ENCODE measurements at regions not wholly inside any gene's neighbourhood (a gene's known extent, or its start where the extent isn't known, plus 50 kb on each side); places are given as distances from the start of the nearest gene placed in this dataset.

DNA sequence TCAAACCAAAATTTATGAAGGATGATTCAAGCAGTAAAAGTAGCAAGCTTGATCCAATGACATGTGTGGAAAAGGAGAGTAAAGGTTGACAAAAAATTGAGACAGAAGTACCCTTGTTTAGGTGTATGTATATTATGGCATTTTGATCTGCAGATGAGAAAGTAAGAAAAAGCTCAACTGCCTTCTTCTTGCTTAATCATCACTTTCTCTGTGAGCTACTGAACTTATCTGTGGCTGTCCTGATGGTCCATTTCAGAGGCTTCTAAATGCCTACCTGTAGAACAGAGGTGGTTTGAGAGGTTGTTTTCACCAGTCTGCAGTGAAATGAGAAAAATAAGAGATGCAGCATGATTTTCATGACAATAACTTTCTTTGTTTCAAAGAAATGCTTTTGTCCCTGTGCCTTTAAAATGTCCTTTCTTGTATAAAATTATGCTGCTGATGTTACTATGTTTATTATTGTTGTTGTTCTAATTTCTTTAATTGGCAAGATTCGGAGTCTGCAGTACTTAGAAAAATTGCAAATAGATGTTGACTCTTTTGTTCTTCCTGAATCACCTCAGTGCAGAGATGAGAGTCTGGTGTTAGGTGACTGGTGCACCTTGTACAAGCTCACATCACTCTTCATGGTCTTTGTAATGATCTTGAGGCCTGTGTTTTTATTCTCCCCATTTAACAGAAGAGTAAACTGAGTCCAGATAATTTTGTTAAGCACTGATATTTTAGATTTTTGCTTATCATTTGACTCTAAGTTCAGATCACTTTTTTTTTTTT lies 821.9 kb downstream of the VRK1 start:
- no peak for DNase-seq

DNA sequence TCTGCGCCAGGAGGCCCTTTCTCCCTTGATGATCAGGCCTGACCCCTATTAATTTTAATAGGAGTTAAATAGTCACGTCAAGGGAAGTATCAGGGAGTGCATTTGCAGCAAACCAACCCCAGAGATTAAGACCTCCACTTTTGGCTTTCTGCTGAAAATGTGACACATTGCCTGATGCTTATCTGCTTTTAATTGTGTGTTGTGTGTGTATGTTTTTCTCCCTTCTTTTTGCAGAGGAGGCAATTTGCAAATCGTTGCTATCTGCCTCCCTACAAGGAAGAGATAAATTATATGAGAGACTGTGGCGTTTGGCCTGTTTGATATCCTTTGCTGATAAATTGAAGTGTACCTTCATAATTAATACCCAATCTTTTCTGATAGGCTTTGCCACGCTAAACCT lies 822.9 kb downstream of the VRK1 start:
- no peak for DNase-seq

DNA sequence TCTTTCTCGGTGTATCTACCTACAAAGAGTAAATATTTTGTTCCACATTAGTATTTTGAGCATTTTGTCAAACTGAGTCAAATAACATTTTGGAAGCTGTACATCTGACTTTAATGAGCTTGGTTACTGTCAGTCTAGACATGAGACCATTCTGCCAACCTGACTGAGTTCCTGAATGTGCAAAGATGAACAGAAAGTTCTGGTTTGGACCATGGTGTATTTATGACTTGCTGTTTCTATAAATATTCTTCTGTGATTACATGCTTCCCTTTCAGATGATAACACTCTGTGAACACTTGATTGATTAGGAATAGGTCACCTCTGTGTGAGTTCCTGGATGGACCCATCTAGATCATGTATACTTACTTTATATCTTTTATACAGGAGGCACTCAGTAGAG lies 827.8 kb downstream of the VRK1 start:
- DNase-seq = no peak

DNA sequence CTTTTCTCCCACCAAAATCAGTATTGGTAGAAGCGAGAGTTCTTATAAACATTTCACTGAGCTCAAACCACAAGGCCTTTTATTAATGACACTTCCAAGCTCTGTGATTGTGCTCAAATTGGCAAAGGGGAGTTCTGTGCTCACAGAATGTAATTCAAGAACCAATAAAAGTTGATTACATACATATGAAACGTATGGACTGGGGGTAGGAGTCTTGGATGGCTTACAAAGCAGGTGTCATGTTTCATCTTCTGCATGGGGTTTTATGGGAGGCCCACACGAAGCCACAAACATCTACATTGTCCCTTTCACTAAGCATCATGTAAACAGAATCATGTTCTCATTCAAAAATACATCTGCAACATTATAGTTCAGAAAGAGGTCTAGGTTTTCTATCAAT lies 828.3 kb downstream of the VRK1 start:
- DNase-seq = no peak

DNA sequence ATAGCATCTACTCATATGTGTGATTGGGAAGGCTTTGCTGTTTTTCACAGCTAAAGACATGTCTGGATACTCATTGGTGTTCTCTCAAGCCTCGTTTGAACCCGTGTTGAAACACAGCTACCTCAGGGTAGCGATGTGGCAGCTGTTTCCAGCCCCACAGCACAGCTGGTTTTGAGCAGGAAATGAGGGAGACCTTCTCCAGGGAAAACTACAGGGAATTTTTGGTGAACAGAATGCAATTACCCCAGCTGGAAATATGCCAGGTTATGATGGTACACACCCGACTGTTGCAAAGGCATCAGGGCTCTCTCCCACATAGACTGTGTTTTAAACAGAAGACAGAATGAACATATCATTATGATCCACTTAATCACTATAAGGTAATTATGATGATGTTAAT lies 828.9 kb downstream of the VRK1 start:
- DNase-seq = no peak

DNA sequence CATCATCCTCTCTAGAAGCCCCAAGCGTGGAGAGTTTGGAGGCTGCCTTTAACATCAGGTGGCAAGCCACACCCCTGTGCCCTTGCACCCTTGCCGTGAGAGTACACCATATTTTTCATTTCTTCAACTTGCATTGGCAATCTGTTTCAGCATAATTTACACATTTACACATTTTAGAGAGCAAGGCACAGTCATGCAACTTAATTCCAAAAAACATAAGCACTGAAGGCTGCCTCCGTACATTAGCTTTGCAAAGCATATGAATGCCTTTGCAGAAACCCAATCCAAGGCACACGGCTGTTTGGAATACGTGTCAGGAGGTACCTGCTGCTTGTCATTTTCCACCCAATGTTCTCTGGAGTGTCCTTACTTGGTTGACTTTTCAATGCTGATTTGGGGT lies 833.1 kb downstream of the VRK1 start:
- no peak for DNase-seq

DNA sequence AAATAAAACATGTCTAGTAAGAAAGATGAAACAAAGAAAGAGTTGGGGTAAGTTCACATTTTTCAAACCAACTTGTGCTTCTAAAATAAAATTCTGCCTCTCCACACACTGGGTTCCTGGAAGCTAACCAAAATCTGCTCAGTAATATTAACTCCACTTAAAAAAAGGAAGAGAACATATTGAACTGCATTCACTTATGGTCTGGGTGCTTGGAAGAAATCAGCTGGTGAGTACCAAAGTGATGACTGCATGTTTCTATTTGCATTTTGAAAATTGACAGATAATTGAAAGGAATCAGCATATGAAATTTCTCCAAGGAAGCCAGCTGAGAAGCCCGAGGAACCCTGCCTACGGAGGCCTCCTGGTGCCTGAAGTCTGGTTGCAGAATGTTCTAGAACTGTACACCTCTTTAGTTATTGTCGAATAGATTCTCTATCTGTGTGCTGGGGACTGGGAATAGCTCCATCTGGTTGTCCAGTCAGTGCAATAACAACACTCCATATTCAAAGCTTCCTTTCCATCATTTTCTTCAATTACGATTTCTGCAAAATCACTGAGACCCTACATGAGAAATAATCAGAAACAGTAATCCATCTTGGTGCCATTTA lies 836.1 kb downstream of the VRK1 start:
- no peak for DNase-seq

DNA sequence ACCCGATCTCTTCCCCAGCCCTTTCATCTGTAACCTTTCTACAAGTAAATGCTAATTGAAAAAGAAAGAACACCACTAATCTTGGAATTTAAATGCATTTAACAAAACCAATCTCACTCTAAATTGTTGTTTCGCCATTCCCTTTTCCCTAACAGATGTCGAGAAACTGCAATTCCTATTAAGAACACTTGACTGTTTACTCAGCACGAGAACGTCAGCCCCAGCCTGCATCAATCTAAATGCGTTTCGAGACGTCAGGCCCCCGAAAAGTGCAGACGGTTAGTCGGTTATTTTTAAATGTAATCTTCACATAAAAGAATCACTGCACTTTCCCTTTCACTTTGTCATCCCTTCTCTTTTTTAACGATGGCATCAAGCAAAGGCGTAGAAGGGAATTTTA lies 837.6 kb downstream of the VRK1 start:
- no peak for DNase-seq

DNA sequence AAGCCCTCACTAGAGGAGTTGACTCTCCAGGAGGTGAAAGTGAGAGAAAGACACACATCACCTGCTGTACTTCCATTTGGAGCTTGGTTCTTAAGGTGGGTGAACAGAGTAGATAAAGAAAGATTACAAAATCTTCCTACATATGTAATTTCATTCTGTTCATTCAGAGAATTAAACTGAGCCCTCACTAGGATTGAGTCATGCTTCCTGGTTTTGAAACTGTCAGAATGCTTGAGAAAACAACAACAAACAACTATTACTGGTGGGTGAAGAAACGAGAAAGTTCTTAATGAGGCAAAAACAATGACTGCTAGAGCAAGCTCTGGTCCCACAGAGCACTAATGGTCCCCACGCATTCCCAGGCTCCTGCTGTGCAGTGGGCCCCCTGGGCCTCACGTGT lies 841.7 kb downstream of the VRK1 start:
- no peak for DNase-seq

DNA sequence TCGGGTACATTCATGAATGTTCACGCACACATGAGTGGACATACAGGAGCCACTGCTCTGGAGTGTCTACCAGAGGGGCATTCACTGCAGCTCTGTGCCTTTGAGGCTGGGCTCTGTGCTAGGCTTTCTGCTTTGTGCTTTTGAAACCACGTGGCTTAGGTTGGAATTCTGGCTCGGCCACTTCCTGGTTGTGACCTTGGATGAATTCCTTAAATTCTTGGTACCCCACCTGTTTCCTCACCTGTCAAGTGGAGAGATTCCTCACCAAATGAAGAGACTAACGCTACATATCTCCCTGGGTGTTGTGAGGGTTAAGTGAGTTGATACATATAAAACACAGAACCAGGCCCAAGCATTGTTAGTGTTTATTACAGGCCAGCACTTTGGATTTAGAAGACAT lies 842.8 kb downstream of the VRK1 start:
- no peak for DNase-seq

DNA sequence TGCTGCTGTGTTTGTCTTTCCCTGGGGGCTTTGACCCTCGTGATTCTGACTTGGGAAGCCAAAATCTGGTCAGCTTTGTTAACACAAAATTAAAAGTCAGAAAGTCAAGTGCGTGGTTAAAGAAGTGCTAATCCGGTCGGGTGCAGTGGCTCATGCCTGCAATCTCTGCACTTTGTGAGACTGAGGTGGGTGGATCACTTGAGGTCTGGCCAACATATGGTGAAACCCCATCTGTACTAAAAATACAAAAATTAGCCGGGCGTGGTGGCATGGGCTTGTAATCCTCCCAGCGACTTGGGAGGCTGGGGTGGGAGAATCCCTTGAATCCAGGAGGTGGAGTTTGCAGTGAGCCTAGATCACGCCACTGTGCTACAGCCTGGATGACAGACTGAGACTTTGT lies 844.6 kb downstream of the VRK1 start:
- DNase-seq = no peak

DNA sequence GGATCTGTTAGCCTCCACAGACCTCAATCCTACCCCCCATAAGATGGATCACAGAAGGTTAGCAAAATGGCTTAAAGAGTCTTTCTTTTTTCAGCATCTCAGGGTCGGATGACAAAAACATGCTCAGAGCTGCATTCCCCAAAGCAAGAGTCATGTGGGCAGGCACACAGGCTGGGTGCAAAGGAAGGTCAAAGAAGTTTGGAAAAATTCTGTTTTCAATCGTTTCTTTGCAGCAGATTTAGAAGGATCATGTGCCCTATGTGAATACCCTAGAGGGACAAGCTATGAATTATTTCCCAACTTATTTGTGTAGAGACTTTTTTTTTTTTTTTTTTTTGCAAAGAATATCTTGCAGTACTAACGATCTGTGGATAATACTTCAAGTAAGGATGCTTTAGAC lies 845.4 kb downstream of the VRK1 start:
- no peak for DNase-seq

DNA sequence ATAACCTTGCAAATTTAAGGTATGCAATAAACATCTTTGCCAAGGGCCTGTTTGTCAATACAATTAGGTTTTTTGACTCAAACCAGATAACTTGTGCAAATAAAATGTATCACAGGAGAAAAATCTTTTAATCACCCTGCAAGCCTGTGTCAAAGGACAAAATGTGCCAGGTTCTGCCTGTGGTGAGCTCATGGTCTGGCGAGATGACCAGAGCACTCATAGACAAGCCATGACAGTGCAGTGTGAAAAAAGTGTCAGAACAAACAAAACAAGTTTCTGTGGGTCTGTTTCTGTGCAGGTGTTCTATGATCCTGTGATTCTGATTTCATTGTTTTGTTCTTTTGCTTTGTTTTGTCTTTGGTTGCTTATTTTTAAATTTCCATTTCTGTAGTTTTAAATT lies 847.2 kb downstream of the VRK1 start:
- DNase-seq = no peak

DNA sequence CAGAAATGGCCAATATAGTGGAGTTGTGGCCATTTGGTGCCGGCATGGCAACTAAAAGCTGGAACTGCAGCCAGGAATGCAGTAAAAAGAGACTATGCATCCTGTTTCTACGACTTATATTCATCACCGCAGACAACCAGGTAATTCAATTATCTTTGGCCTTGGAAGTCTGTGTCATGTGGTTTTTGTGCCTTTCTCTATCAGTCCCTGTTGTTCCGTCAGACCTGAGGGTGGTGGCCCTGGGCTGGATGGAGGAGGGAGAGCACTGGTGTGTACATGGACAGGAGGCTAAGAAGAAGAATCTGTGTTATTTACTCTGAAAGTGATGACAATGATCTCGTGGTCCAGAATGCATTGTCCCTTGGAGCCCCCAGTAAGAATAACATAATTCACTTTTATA lies 852.6 kb downstream of the VRK1 start:
- no peak for DNase-seq

DNA sequence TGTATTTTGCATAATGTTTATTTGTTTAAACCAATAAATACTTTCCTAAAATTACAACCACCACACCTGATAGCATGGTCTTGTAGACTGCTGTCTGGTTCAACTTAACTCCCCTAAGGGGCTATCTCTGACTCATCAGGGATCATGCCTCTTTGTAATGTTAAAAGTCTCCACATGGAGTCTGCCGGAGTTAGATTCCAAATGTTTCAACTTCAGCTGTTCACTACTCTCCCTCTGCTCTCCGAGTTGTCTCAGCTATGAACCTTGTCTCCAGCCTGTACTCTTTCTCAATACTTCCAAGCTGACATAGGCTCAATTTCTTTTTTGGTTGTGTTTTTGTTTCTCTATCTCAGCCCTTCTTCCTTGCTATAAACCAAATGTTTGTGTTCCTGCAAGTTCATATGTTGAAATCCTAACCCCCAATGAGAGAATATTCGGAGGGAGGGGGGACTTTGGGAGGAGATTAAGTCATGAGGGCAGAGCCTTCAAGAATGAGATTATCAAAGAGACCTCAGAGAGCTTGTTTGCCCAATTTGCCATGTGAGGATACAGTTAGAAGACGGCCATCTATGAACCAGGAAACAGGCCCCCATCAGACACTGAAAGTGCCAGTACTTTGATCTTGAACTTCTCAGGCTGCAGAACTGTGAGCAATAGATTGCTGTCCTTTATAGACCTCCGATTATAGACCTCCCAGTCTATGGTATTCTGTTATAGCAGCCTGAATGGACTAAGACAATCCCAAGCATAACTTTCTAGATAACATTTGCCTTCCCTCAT lies 858.2 kb downstream of the VRK1 start:
- no peak for DNase-seq

DNA sequence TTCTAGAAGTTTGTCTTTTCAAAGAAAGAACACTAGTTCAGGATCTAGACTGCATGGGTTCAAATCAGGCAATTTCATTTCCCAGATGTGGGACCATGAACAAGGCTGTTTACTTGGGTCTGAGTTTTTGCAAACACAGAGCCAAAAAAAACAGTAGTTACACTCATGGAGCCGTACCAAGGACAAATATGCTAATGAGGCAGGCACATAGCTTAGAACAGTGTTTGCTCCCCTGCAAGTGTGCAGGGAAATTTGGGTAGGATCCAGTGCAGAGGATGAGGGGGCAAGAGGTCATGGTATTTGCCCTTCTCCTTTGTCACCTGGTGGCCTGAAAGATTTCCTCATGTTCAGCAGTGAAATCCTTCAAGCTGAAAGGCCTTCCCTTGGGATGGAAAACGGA lies 860.4 kb downstream of the VRK1 start:
- no peak for DNase-seq

DNA sequence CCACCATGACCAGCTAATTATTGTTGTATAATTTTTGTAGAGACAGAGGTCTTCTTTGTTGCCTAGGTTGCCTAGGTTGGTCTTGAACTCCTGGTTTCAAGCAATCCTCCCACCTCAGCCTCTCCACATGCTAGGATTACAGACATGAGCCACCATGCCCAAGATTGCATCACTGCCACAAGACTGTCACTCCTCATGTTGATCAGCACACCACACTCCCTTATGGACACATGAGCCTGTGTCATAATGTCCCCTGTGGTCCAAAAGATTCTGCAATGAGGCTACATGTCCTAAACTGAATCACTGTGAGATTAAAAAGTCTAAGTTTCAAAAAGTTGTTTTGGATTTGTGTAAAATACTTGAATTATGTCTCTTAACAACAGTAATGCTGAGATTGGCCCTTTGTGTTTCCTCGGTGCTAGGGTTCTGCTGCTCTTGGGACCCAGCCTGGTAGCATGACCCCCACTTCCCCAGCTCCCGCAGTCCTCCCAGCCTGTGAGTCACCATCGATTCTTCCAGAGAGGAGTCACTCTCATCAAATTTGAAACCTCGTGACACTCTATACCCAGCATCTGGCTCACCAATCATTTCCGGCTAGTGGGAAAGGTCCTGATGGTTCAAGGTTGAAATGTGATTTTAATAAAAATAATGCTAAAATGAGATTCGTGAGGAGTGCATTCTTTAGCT lies 890.9 kb downstream of the VRK1 start:
- DNase-seq = no peak

DNA sequence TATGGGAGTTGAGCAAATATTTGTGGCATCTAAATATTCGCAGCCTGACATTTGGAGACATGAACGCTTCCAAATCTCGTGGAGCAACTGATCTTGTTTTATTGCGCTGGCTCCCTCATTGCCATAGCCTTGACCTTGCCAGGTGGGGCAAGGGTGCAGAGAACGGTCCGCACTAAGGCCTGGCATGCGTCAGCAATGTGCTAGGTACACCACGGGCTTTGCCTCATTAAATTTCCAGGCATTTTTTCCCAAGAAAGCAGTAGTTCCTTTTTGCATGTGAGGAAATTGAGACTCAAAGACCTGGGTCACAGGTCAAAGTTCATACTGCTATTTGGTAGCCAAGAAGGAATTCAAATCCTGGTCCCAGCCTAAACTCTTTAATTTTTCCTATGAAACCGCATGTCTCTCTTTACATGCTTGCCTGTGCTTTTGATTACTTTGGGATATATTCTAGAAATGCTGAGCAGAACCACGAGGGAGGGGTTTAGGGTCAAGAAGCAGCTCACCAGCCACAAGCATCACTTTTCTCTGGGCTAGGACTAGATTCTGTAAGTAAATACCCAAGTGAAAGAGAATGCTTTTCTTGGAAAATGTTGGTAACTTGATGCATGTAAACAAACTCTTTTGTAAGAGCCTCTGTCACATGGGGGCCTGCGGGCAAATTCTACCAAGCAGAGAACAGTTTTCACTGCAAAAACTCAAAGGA lies 891.6 kb downstream of the VRK1 start:
- no peak for DNase-seq

DNA sequence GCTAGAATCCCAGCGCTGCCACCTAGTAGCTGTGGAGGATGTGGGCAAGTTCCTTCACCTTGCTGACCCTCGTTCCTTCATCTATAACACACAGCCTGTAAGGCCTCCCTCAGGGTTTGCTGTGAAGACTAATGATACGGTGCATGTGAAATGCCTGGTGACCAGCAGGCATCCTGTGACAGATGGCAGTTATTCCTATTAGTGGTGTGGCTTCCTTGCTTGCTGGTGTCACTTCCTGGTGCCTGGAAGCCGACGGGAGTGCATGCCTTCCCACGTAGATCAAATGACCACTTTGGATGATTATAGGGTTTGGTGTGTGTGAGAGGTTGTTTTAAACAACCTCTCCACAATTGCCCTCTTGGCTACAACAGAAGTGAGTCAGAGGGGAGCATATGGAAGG lies 894.9 kb downstream of the VRK1 start:
- no peak for DNase-seq

DNA sequence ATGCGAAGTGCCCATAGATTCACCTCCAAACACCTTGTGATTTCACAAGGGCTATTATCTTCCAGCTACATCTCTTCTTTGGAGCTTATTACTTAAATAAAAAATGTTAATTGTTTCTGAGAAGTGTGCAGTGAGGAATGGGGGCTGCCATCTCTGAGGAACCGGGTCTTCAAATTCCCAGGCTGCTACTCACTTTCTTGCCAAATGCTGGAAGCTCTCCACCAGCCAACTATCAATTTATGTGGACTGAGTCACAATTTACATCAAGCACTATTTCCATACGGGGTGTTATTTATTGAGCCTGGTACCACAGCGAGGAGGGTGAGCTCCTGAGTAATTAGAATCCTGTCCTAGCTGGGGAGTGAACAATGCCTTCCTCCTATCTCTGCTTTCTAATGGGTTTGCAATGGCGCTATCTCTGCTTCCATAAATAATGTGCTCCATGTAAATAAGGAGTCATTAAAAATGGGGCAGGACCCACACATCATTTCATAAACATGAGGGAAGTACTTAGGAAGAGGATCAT lies 898.3 kb downstream of the VRK1 start:
- no peak for DNase-seq

DNA sequence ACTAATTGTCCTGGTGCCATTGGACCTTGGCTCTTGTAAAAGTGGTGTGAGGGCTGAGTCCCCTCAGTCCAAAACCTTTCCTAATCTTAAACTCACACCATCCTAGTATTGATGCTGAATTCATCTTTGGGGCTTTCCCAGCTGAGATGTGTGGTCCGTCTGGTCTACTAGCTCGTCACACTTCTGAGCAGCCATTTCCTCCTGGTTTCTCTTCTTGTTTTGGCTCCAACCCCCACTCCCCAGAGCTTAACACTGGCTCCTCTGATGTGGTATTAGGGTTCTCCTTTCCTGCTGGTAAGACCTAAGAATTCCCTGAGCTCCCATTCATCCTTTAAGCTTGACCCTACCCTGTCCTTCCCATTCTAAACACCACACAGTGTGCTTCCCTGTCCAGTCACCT lies 900.6 kb downstream of the VRK1 start:
- no peak for DNase-seq

DNA sequence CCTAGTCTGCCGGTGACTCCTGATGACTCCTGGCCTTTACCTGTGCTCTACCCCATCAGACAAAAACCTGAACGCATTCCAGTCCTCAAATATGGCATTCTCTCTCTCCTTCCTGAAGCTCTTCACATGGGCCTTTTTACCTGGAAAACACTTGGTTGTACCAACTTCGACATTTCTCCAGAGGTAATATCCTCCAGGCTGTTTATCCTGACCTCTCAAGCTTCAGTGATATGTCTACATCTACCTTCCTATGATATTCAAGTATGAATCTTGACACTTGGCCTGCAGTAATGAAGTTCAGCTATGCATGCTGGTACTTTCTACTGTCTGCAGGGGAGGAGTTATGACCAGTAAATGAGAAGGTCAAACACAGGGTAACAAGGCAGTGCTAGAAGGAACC lies 901.8 kb downstream of the VRK1 start:
- DNase-seq = no peak
